GM19395 (cell line): ENCODE measurements at regions not wholly inside any gene's neighbourhood (a gene's known extent, or its start where the extent isn't known, plus 50 kb on each side); places are given as distances from the start of the nearest gene placed in this dataset.

Source experiments
- ATAC-seq: cut with Tn5 transposase; IDR thresholded peaks from one replicate; pipeline ENCODE4 v1.9.1; 2021; ENCODE audit warnings: mild to moderate bottlenecking, moderate library complexity; ENCODE audit not compliant: unreplicated experiment

- no peak for ATAC-seq
These were observed 253.2 kb downstream of the POLR1F start for GRCh38 chr7:19455623-19456022.

GRCh38 chr7:19448091-19448490, 260.7 kb downstream of the POLR1F start:
- no peak for ATAC-seq

GRCh38 chr7:19442016-19442785, 266.6 kb downstream of the POLR1F start:
- no peak for ATAC-seq

- no peak for ATAC-seq
These were observed 269.3 kb downstream of the POLR1F start for GRCh38 chr7:19439517-19439916.

- no peak for ATAC-seq
These were observed 271.4 kb downstream of the POLR1F start for GRCh38 chr7:19437446-19437845.

GRCh38 chr7:19427944-19428343, 280.9 kb downstream of the POLR1F start:
- no peak for ATAC-seq

DNA sequence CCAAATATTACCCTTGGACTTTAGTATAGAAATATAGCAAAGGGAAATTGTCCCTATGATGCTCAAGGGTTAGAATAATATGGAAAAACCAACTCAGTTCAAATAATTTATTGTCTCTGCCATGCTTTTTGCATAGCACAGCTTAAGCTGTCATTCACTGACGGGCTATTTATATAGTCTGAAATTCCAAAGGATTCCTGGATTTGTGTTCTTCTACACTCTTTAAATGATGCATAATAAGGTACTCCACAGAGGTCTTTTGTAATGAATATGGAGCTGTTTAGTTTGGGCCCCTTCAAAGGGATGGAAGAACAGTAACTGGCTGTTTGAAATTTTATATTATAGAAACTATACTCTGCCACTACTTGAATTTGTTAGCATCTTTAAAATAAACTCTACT, 276.6 kb upstream of the FERD3L start:
- no peak for ATAC-seq

- no peak for ATAC-seq
These were observed 272.0 kb upstream of the FERD3L start for GRCh38 chr7:19417231-19417630.

- ATAC-seq = no peak
These were observed 269.9 kb upstream of the FERD3L start for GRCh38 chr7:19415123-19415522.

DNA sequence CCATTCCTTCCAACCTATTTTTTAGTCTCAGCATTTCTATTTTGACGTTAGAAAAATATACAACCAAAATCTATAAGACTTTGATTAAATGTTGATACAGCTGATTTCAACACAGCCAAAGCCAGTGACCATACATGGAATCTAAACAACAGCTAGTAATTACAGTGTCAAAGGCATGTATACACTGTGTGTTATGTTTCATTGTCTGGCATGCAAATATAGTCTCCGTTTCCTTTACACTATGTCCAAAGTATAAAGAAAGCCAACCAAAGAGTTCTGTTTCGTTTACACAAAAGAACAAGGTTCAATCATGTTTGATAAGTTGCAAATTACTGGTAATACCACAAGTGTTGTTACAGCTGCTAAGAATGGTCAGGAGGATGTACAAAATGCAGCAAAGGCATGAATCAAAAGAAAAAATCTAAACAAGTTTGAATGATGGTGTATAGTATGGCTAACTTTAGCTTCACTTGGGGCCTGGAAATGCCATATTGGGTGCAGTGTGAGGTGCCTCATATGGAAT, 268.3 kb upstream of the FERD3L start:
- ATAC-seq = no peak

DNA sequence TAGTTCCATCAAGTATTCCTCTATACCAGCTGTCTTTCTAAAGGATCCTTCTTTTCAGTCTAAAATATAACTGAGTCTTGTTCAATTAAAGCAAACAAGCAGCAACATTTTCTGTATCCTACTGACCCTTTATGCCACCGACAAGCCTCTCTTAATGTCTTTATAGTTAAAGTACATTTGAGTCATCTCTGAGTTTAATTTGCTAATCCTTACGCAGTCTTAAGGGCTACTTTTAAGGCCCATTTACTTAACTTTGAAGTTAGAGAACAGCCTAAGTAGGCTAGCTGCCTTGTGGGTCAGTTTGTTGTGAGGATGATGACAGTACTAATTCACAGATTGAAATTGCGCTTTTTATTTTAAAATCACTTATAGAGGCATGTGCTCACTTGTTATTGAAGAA, 265.5 kb upstream of the FERD3L start:
- ATAC-seq = no peak

DNA sequence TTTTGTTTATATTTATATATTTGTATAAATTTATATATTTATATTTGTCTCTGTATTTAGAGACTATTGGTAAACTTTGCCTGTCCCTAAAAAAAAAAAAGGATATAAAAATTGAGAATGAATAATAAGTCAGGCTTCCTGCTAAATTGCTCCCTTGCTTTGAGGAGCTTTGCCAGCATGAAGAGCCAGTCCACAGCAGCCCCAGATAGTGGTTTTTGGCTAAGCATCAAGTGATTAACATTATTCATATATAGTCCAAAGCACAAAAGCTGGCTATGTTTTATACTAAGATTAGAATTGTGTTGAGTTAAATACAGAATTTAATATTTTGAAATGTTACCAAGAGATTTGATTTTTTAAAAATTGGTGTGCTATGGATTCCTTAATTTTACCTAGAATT, 264.9 kb upstream of the FERD3L start:
- ATAC-seq = no peak

- ATAC-seq = no peak
These were observed 263.5 kb upstream of the FERD3L start for GRCh38 chr7:19408706-19409220.

GRCh38 chr7:19407270-19407669, 262.0 kb upstream of the FERD3L start:
- ATAC-seq = peak; percentile 52

DNA sequence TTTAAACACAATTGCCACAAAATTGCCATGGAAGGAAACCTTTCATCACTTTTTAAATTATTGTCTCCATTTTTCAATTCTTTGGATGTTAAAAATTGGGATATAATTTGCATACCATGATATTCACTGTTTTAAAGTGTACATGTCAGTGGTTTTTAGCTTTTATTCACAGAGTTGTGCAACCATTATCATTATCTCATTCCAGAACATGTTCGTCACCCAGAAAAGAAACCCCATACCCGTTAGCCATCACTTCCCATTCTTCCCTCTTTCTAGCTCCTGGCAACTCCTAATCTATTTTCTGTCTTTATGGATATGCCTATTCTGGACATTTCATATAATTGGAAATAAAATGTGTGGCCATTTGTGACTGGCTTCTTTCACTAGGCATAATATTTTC, 260.3 kb upstream of the FERD3L start:
- ATAC-seq = no peak

DNA sequence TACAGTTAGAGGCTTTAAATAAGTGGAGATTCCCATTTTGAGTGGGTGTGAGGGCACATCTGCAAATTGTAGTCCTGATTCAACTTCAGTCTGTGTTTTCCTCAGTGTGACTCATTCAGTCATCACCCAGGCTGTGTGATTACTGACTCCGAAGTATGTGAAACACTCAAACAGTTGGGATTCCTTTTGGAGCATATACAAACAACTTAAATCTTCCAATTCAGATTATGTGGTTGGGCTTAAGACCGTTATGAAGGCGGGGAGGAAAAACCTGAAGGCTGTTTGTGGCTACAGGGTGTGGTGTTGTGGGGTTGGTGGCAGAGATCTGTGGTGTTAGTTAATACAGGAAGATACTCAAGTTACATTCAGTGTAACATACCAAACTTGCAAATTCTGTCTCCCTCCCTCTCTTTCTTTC, 259.7 kb upstream of the FERD3L start:
- ATAC-seq = no peak

DNA sequence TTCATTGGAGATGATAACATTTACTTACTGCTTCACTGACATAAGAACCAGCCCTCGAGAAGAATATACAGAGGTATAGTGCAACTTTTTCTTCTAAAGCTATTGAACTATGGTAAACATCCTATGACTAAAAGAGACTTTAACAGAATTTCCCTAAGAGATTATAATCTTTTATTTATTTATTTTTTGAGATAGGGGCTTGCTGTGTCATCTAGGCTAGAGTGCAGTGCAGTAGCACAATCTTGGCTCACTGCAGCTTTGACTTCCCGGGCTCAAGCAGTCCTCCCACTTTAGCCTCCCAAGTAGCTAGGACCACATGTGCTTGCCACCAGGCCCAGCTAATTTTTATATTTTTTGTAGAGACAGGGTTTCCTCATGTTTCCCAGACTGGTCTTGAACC, 258.5 kb upstream of the FERD3L start:
- no peak for ATAC-seq

- no peak for ATAC-seq
These were observed 256.2 kb upstream of the FERD3L start for GRCh38 chr7:19401461-19401860.

DNA sequence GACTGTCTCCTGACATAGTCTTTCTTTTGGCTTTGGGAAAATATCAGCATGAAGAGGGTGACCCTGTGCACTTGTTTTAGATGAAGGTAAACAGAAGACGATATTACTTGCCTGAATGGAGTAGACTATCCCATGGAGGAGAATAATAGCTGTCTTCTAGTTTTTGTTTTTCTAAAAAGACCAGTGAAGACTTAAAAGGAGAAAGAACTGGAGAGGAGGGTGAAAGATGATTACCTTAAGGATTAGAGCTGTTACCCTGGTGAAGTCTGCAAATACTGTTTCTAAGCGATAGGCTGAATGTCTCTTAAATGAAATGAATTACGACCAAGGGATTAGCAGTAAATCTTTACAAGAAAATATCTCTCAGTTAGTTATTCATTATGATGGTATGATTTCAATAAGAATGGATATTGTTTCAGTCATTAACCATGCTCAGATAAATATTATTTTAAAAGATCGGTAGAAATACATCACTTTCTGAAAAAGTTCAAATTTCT, 255.6 kb upstream of the FERD3L start:
- ATAC-seq = no peak

- ATAC-seq = peak; percentile 82
These were observed 252.7 kb upstream of the FERD3L start for GRCh38 chr7:19397911-19398310.

- ATAC-seq = no peak
These were observed 247.0 kb upstream of the FERD3L start for GRCh38 chr7:19392246-19392645.

GRCh38 chr7:19390795-19391194, 245.6 kb upstream of the FERD3L start:
- ATAC-seq = no peak
